ENCODE measurements at regions not wholly inside any gene's neighbourhood (a gene's known extent, or its start where the extent isn't known, plus 50 kb on each side); places are given as distances from the start of the nearest gene placed in this dataset.

GRCh38 chr12:30450872-30451271 lies 244.8 kb downstream of the IPO8 start:
- Histone ChIP-seq H3K4me1 (ENCODE audit: control insufficient read depth, insufficient read depth, low read length) (no peaks in the 10 kb centered on the region), H3K9me3 (ENCODE audit: control insufficient read depth, insufficient read depth, low read depth, low read length) (no peaks in the 10 kb centered on the region), H3K36me3 (ENCODE audit: control insufficient read depth in 2 of 2, insufficient read depth in 1 of 2, low read length in 2 of 2) (no peaks in the 10 kb centered on the region), H3K4me3 (ENCODE audit: low read depth, low read length) (no peak overlapping the region), H3K27ac (ENCODE audit: extremely low read depth, low read depth, low read length) (no peak overlapping the region)
- CTCF ChIA-PET = no interaction called here
- POLR2A ChIA-PET = no interaction called here
- no peak for TF ChIP-seq ZNF473 (tag by site-specific recombination; IDR thresholded peaks at IDR 0.05)
- no peak for TF ChIP-seq ZNF626 (tag by site-specific recombination; IDR thresholded peaks at IDR 0.05)
- no peak for TF ChIP-seq ZNF701 (tag by site-specific recombination; IDR thresholded peaks at IDR 0.05)
- TF ChIP-seq ZNF544 (tag by site-specific recombination; IDR thresholded peaks at IDR 0.05) = no peak
- TF ChIP-seq ZNF132 (tag by site-specific recombination; IDR thresholded peaks at IDR 0.05; ENCODE audit: borderline replicate concordance) = no peak
- TF ChIP-seq ZBTB21 (tag by site-specific recombination; IDR thresholded peaks at IDR 0.05) = no peak
- TF ChIP-seq ZNF214 (tag by site-specific recombination; IDR thresholded peaks at IDR 0.05; ENCODE audit: borderline replicate concordance) = no peak
- no peak for TF ChIP-seq ZNF221 (tag by site-specific recombination; IDR thresholded peaks at IDR 0.05; ENCODE audit: borderline replicate concordance)
- no peak for TF ChIP-seq ZNF621 (tag by site-specific recombination; IDR thresholded peaks at IDR 0.05)
- TF ChIP-seq MYNN (tag by site-specific recombination; IDR thresholded peaks at IDR 0.05; ENCODE audit: borderline replicate concordance) = no peak
- TF ChIP-seq, protein P1, sequence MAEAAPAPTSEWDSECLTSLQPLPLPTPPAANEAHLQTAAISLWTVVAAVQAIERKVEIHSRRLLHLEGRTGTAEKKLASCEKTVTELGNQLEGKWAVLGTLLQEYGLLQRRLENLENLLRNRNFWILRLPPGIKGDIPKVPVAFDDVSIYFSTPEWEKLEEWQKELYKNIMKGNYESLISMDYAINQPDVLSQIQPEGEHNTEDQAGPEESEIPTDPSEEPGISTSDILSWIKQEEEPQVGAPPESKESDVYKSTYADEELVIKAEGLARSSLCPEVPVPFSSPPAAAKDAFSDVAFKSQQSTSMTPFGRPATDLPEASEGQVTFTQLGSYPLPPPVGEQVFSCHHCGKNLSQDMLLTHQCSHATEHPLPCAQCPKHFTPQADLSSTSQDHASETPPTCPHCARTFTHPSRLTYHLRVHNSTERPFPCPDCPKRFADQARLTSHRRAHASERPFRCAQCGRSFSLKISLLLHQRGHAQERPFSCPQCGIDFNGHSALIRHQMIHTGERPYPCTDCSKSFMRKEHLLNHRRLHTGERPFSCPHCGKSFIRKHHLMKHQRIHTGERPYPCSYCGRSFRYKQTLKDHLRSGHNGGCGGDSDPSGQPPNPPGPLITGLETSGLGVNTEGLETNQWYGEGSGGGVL (tag by site-specific recombination; IDR thresholded peaks at IDR 0.05) = no peak
- TF ChIP-seq, protein P2, sequence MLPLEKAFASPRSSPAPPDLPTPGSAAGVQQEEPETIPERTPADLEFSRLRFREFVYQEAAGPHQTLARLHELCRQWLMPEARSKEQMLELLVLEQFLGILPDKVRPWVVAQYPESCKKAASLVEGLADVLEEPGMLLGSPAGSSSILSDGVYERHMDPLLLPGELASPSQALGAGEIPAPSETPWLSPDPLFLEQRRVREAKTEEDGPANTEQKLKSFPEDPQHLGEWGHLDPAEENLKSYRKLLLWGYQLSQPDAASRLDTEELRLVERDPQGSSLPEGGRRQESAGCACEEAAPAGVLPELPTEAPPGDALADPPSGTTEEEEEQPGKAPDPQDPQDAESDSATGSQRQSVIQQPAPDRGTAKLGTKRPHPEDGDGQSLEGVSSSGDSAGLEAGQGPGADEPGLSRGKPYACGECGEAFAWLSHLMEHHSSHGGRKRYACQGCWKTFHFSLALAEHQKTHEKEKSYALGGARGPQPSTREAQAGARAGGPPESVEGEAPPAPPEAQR (tag by site-specific recombination; IDR thresholded peaks at IDR 0.05) = no peak
- TF ChIP-seq ZNF10 (tag by site-specific recombination; IDR thresholded peaks at IDR 0.05) = no peak
- TF ChIP-seq ZNF785 (tag by site-specific recombination; IDR thresholded peaks at IDR 0.05) = no peak
- TF ChIP-seq ZNF791 (tag by site-specific recombination; IDR thresholded peaks at IDR 0.05) = no peak

GRCh38 chr12:30450226-30450625 lies 245.4 kb downstream of the IPO8 start:
- H3K4me1 ChIP-seq (ENCODE audit: control insufficient read depth, insufficient read depth, low read length) = no peaks in the 10 kb centered on the region
- no peak for TF ChIP-seq ZNF146 (tag by site-specific recombination; IDR thresholded peaks at IDR 0.05)
- TF ChIP-seq SETDB1 (IDR thresholded peaks at IDR 0.05; ENCODE audit: insufficient read length, low read length) = peak; percentile 92
- peak; percentile 96 for TF ChIP-seq ZNF133 (tag by site-specific recombination; IDR thresholded peaks at IDR 0.05)
- no peak overlapping the region for H3K4me3 ChIP-seq (ENCODE audit: low read depth, low read length)
- CTCF ChIA-PET = no interaction called here
- no peak overlapping the region for H3K27ac ChIP-seq (ENCODE audit: extremely low read depth, low read depth, low read length)
- H3K36me3 ChIP-seq (ENCODE audit: control insufficient read depth in 2 of 2, insufficient read depth in 1 of 2, low read length in 2 of 2) = no peaks in the 10 kb centered on the region
- POLR2A ChIA-PET = no interaction called here
- no peaks in the 10 kb centered on the region for H3K9me3 ChIP-seq (ENCODE audit: control insufficient read depth, insufficient read depth, low read depth, low read length)

GRCh38 chr12:30448038-30448437 lies 247.6 kb downstream of the IPO8 start:
- POLR2A ChIA-PET = no interaction called here
- TF ChIP-seq ZNF211 (tag by site-specific recombination; IDR thresholded peaks at IDR 0.05; ENCODE audit: low read depth) = no peak
- TF ChIP-seq ZNF433 (tag by site-specific recombination; IDR thresholded peaks at IDR 0.05; ENCODE audit: low read depth) = no peak
- no peak for TF ChIP-seq ZNF621 (tag by site-specific recombination; IDR thresholded peaks at IDR 0.05)
- TF ChIP-seq ZNF157 (tag by site-specific recombination; IDR thresholded peaks at IDR 0.05) = no peak
- TF ChIP-seq ZNF169 (tag by site-specific recombination; IDR thresholded peaks at IDR 0.05) = no peak
- no peak for TF ChIP-seq ZNF394 (tag by site-specific recombination; IDR thresholded peaks at IDR 0.05; ENCODE audit: borderline replicate concordance)
- TF ChIP-seq ZNF830 (tag by site-specific recombination; IDR thresholded peaks at IDR 0.05; ENCODE audit: low read depth) = no peak
- TF ChIP-seq, protein P3, sequence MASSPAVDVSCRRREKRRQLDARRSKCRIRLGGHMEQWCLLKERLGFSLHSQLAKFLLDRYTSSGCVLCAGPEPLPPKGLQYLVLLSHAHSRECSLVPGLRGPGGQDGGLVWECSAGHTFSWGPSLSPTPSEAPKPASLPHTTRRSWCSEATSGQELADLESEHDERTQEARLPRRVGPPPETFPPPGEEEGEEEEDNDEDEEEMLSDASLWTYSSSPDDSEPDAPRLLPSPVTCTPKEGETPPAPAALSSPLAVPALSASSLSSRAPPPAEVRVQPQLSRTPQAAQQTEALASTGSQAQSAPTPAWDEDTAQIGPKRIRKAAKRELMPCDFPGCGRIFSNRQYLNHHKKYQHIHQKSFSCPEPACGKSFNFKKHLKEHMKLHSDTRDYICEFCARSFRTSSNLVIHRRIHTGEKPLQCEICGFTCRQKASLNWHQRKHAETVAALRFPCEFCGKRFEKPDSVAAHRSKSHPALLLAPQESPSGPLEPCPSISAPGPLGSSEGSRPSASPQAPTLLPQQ (tag by site-specific recombination; IDR thresholded peaks at IDR 0.05) = no peak
- TF ChIP-seq MYNN (tag by site-specific recombination; IDR thresholded peaks at IDR 0.05; ENCODE audit: borderline replicate concordance) = no peak
- no peak for TF ChIP-seq ZSCAN16 (tag by site-specific recombination; IDR thresholded peaks at IDR 0.05)
- TF ChIP-seq HOXA7 (CRISPR knock-in tag; IDR thresholded peaks at IDR 0.05; ENCODE audit: borderline replicate concordance) = no peak
- TF ChIP-seq ZNF704 (tag by site-specific recombination; IDR thresholded peaks at IDR 0.05) = no peak
- no peak for TF ChIP-seq ZNF530 (tag by site-specific recombination; IDR thresholded peaks at IDR 0.05; ENCODE audit: low read depth)
- no peaks in the 10 kb centered on the region for H3K4me1 ChIP-seq (ENCODE audit: control insufficient read depth, insufficient read depth, low read length)
- no peak overlapping the region for H3K27ac ChIP-seq (ENCODE audit: extremely low read depth, low read depth, low read length)
- H3K36me3 ChIP-seq (ENCODE audit: control insufficient read depth in 2 of 2, insufficient read depth in 1 of 2, low read length in 2 of 2) = no peaks in the 10 kb centered on the region
- CTCF ChIA-PET = no interaction called here
- no peak overlapping the region for H3K4me3 ChIP-seq (ENCODE audit: low read depth, low read length)
- H3K9me3 ChIP-seq (ENCODE audit: control insufficient read depth, insufficient read depth, low read depth, low read length) = no peaks in the 10 kb centered on the region

Data from HEK293 (cell line).